Osteocyte (in vitro differentiated cells): ENCODE measurements at regions not wholly inside any gene's neighbourhood (a gene's known extent, or its start where the extent isn't known, plus 50 kb on each side); places are given as distances from the start of the nearest gene placed in this dataset.

ENCODE experiments used
- DNase-seq: peaks from one replicate; pipeline ENCODE4 v3.0.0; 2021; ENCODE audit warnings: mixed read lengths; ENCODE audit not compliant: unreplicated experiment; ENCODE audit errors: extremely low spot score
- H3K27ac Mint-ChIP-seq: one replicate; pipeline ENCODE4 v1.8.0; 2021; ENCODE audit warnings: mild to moderate bottlenecking, mixed read lengths; ENCODE audit not compliant: unreplicated experiment
- H3K27me3 Mint-ChIP-seq: one replicate; pipeline ENCODE4 v1.8.0; 2021; ENCODE audit warnings: mixed read lengths; ENCODE audit not compliant: unreplicated experiment
- H3K36me3 Mint-ChIP-seq: one replicate; pipeline ENCODE4 v1.8.0; 2021; ENCODE audit warnings: mixed read lengths; ENCODE audit not compliant: unreplicated experiment
- H3K4me1 Mint-ChIP-seq: one replicate; pipeline ENCODE4 v1.8.0; 2021; ENCODE audit warnings: mixed read lengths; ENCODE audit not compliant: unreplicated experiment
- H3K4me3 Mint-ChIP-seq: one replicate; pipeline ENCODE4 v1.8.0; 2021; ENCODE audit warnings: mild to moderate bottlenecking, moderate library complexity, mixed read lengths; ENCODE audit not compliant: unreplicated experiment
- H3K9me3 Mint-ChIP-seq: one replicate; pipeline ENCODE4 v1.8.0; 2021; ENCODE audit warnings: mixed read lengths; ENCODE audit not compliant: unreplicated experiment
- CTCF ChIP-seq: fragments of 200-600 bp; sonication (generic); IDR thresholded peaks from 2 replicates; pipeline ENCODE4 v1.5.0; 2021; ENCODE audit warnings: antibody characterized with exemption, mild to moderate bottlenecking, moderate library complexity

- no peak for DNase-seq
- Mint-ChIP-seq H3K36me3 (no peaks in the 10 kb centered on the region), H3K9me3 (no peaks in the 10 kb centered on the region), H3K27me3 (peaks cover 42% of the 10 kb centered on the region), H3K4me1 (peaks cover 35% of the 10 kb centered on the region), H3K27ac (no peak overlapping the region), H3K4me3 (no peak overlapping the region)
- TF ChIP-seq CTCF, result no peak
Observed at GRCh38 chr21:35326677-35327076, 277.6 kb upstream of the RUNX1 start.

GRCh38 chr21:35325953-35326352 lies 276.9 kb upstream of the RUNX1 start:
- Mint-ChIP-seq H3K27me3 (peaks cover 41% of the 10 kb centered on the region), H3K36me3 (no peaks in the 10 kb centered on the region), H3K4me3 (no peak overlapping the region), H3K4me1 (peaks cover 32% of the 10 kb centered on the region), H3K27ac (no peak overlapping the region), H3K9me3 (no peaks in the 10 kb centered on the region)
- no peak for DNase-seq
- no peak for TF ChIP-seq CTCF

- H3K4me3 Mint-ChIP-seq, result peak overlapping the region; percentile 12
- no peak for DNase-seq
- H3K9me3 Mint-ChIP-seq, result no peaks in the 10 kb centered on the region
- H3K27me3 Mint-ChIP-seq, result peaks cover 53% of the 10 kb centered on the region
- peaks cover 22% of the 10 kb centered on the region for H3K4me1 Mint-ChIP-seq
- peak overlapping the region; percentile 61 for H3K27ac Mint-ChIP-seq
- no peaks in the 10 kb centered on the region for H3K36me3 Mint-ChIP-seq
- no peak for TF ChIP-seq CTCF
Observed at GRCh38 chr21:35324372-35325220, 275.5 kb upstream of the RUNX1 start.

GRCh38 chr21:35323947-35324346 lies 274.8 kb upstream of the RUNX1 start:
- Mint-ChIP-seq H3K36me3 (no peaks in the 10 kb centered on the region), H3K4me3 (no peak overlapping the region), H3K27me3 (peaks cover 54% of the 10 kb centered on the region), H3K9me3 (no peaks in the 10 kb centered on the region), H3K27ac (peak overlapping the region; percentile 33), H3K4me1 (peaks cover 22% of the 10 kb centered on the region)
- DNase-seq, result no peak
- no peak for TF ChIP-seq CTCF

GRCh38 chr21:35321322-35322200 lies 272.5 kb upstream of the RUNX1 start:
- H3K27me3 Mint-ChIP-seq, result peaks cover 37% of the 10 kb centered on the region
- H3K27ac Mint-ChIP-seq, result no peak overlapping the region
- peaks cover 22% of the 10 kb centered on the region for H3K4me1 Mint-ChIP-seq
- H3K4me3 Mint-ChIP-seq, result no peak overlapping the region
- no peaks in the 10 kb centered on the region for H3K9me3 Mint-ChIP-seq
- no peak for DNase-seq
- H3K36me3 Mint-ChIP-seq, result no peaks in the 10 kb centered on the region
- TF ChIP-seq CTCF, result no peak
